ENCODE measurements at regions not wholly inside any gene's neighbourhood (a gene's known extent, or its start where the extent isn't known, plus 50 kb on each side); places are given as distances from the start of the nearest gene placed in this dataset.

DNA sequence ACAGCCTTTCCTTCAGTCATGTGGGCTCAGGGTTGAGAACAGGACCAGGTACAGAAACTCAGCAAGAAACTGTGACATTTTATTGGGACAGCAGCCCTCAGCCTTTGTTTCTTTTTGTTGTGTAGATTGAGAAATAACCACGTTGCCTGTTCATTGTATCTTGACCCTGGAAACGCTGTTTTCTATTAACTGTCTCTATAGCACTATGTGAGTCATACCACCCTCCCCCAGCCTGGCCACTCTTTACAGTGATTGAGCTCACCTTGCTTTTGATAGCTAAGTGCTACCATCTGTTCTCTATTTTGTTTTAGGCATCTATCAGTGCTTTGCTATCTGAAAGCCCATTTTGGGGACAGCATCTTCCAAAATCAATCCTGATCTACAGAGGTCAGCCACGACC lies 127.9 kb downstream of the CD47 start:
- Mint-ChIP-seq H3K9me3 (peaks cover 0 to 3% (median 0%) of the 10 kb centered on the region in 7 donors), H3K4me3 (no peak overlapping the region), H3K27me3 (ENCODE audit: low read depth in 3 of 3) (peaks cover 0 to 2% (median 1%) of the 10 kb centered on the region in 3 donors), H3K4me1 (peaks cover 19% of the 10 kb centered on the region), H3K36me3 (no peaks in the 10 kb centered on the region), H3K27ac (no peak overlapping the region)
- H3K79me2 ChIP-seq (ENCODE audit: insufficient read depth, low read length): no peaks in the 10 kb centered on the region
- no peak overlapping the region for H2AFZ ChIP-seq (ENCODE audit: insufficient read depth, low read depth, low read length, poor library complexity, severe bottlenecking)
- intact Hi-C loops (cut with micrococcal nuclease): no loop called here
- no peaks in the 10 kb centered on the region for H4K20me1 ChIP-seq (ENCODE audit: insufficient read depth, low read length)
- 100% methylated on average over 2 of the region's 3 CpGs for WGBS (ENCODE audit: insufficient coverage)
- no peak overlapping the region for H3K9ac ChIP-seq (ENCODE audit: insufficient read depth, low read length, poor library complexity, severe bottlenecking)
- DNase-seq: no peak
- peaks cover 3 to 8% of the 10 kb centered on the region in 2 donors for H3K4me1 ChIP-seq (ENCODE audit: control insufficient read depth in 1 of 2, insufficient read depth in 2 of 2, low read length in 2 of 2)
- H3K36me3 ChIP-seq (replicated peaks in 1 of 2; ENCODE audit: control insufficient read depth in 1 of 2, insufficient read depth in 2 of 2, low read length in 2 of 2): no peaks in the 10 kb centered on the region
- no peaks in the 10 kb centered on the region for H3K27me3 ChIP-seq (ENCODE audit: control insufficient read depth in 2 of 2, insufficient read depth in 2 of 2, low read length in 2 of 2)
- no peaks in the 10 kb centered on the region for H3K9me3 ChIP-seq (replicated peaks in 1 of 2; ENCODE audit: control insufficient read depth in 1 of 2, insufficient read depth in 1 of 2, low read length in 2 of 2)
- H3K4me2 ChIP-seq (replicated peaks; ENCODE audit: extremely low read depth, low read length, poor library complexity, severe bottlenecking): no peak overlapping the region
- no peak overlapping the region for H3K27ac ChIP-seq (ENCODE audit: low read depth in 1 of 2, low read length in 2 of 2)
- H3K4me3 ChIP-seq (replicated peaks in 1 of 3; ENCODE audit: low read depth in 2 of 3, low read length in 3 of 3): no peak overlapping the region
- TF ChIP-seq, protein P1, sequence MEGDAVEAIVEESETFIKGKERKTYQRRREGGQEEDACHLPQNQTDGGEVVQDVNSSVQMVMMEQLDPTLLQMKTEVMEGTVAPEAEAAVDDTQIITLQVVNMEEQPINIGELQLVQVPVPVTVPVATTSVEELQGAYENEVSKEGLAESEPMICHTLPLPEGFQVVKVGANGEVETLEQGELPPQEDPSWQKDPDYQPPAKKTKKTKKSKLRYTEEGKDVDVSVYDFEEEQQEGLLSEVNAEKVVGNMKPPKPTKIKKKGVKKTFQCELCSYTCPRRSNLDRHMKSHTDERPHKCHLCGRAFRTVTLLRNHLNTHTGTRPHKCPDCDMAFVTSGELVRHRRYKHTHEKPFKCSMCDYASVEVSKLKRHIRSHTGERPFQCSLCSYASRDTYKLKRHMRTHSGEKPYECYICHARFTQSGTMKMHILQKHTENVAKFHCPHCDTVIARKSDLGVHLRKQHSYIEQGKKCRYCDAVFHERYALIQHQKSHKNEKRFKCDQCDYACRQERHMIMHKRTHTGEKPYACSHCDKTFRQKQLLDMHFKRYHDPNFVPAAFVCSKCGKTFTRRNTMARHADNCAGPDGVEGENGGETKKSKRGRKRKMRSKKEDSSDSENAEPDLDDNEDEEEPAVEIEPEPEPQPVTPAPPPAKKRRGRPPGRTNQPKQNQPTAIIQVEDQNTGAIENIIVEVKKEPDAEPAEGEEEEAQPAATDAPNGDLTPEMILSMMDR (IDR thresholded peaks at IDR 0.05): no peak

GRCh38 chr3:107962037-107962436 lies 128.8 kb downstream of the CD47 start:
- Histone ChIP-seq H3K79me2 (ENCODE audit: insufficient read depth, low read length) (no peaks in the 10 kb centered on the region), H3K4me2 (replicated peaks; ENCODE audit: extremely low read depth, low read length, poor library complexity, severe bottlenecking) (no peak overlapping the region), H2AFZ (ENCODE audit: insufficient read depth, low read depth, low read length, poor library complexity, severe bottlenecking) (no peak overlapping the region), H3K27ac (ENCODE audit: low read depth in 1 of 2, low read length in 2 of 2) (no peak overlapping the region), H3K9me3 (replicated peaks in 1 of 2; ENCODE audit: control insufficient read depth in 1 of 2, insufficient read depth in 1 of 2, low read length in 2 of 2) (no peaks in the 10 kb centered on the region), H3K4me3 (replicated peaks in 1 of 3; ENCODE audit: low read depth in 2 of 3, low read length in 3 of 3) (no peak overlapping the region), H3K36me3 (replicated peaks in 1 of 2; ENCODE audit: control insufficient read depth in 1 of 2, insufficient read depth in 2 of 2, low read length in 2 of 2) (no peaks in the 10 kb centered on the region), H3K9ac (ENCODE audit: insufficient read depth, low read length, poor library complexity, severe bottlenecking) (no peak overlapping the region), H3K27me3 (ENCODE audit: control insufficient read depth in 2 of 2, insufficient read depth in 2 of 2, low read length in 2 of 2) (no peaks in the 10 kb centered on the region), H3K4me1 (ENCODE audit: control insufficient read depth in 1 of 2, insufficient read depth in 2 of 2, low read length in 2 of 2) (peaks cover 7 to 9% of the 10 kb centered on the region in 2 donors), H4K20me1 (ENCODE audit: insufficient read depth, low read length) (no peaks in the 10 kb centered on the region)
- 100% methylated on average over 1 of the region's 4 CpGs for WGBS (ENCODE audit: insufficient coverage)
- TF ChIP-seq, protein P1 (IDR thresholded peaks at IDR 0.05): no peak
- DNase-seq: no peak
- Mint-ChIP-seq H3K27ac (no peak overlapping the region), H3K4me1 (peaks cover 23% of the 10 kb centered on the region), H3K9me3 (peaks cover 0 to 3% (median 0%) of the 10 kb centered on the region in 7 donors), H3K4me3 (no peak overlapping the region), H3K27me3 (ENCODE audit: low read depth in 3 of 3) (peaks cover under 1 to 2% (median 1%) of the 10 kb centered on the region in 3 donors), H3K36me3 (no peaks in the 10 kb centered on the region)
- intact Hi-C loops (cut with micrococcal nuclease): no loop called here
